Epithelial cell of proximal tubule (primary cell): ENCODE measurements at regions not wholly inside any gene's neighbourhood (a gene's known extent, or its start where the extent isn't known, plus 50 kb on each side); places are given as distances from the start of the nearest gene placed in this dataset.
A peak's percentile ranks its signal among the peaks of the same experiment; 100 is the strongest.

Source experiments
- DNase-seq: peaks from one replicate; pipeline ENCODE4 v3.0.0-alpha.2; 2011; ENCODE audit warnings: low read depth
- H3K4me3 ChIP-seq: 2 replicates; pipeline ENCODE4 v1.5.1; 2011; ENCODE audit warnings: low read depth, mild to moderate bottlenecking, low read length
- TF ChIP-seq, protein P1 (sequence below): conservative IDR thresholded peaks from 2 replicates; pipeline ENCODE4 v1.5.1; 2012; ENCODE audit warnings: low read depth, mild to moderate bottlenecking, low read length

DNA sequence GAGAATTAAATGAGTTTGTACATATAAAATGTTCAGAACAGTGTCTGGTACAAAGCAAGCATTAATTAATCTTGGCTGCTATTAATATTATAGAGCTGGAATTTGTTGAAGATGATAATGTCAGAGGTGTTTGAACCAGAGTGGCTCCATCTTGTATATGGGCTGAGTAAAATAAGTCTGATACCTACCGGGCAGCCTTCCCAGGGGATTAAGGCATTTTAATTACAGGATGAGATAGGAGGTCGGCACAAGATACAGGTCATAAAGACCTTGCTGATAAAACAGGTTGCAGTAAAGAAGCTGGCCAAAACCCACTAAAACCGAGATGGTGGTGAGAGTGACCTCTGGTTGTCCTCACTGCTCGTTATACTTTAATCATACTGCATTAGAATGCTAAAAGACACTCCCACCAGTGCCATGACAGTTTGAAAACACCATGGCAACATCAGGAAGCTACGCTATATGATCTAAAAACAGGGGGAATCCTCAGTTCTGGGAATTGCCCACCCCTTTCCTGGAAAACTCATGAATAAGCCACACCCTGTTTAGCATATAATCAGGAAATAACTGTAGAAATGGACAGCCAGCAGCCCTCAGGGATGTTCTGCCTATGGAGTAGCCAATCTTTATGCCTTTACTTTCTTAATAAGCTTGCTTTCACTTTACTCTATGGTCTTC lies 90.2 kb downstream of the PLK2 start:
- TF ChIP-seq, protein P1, sequence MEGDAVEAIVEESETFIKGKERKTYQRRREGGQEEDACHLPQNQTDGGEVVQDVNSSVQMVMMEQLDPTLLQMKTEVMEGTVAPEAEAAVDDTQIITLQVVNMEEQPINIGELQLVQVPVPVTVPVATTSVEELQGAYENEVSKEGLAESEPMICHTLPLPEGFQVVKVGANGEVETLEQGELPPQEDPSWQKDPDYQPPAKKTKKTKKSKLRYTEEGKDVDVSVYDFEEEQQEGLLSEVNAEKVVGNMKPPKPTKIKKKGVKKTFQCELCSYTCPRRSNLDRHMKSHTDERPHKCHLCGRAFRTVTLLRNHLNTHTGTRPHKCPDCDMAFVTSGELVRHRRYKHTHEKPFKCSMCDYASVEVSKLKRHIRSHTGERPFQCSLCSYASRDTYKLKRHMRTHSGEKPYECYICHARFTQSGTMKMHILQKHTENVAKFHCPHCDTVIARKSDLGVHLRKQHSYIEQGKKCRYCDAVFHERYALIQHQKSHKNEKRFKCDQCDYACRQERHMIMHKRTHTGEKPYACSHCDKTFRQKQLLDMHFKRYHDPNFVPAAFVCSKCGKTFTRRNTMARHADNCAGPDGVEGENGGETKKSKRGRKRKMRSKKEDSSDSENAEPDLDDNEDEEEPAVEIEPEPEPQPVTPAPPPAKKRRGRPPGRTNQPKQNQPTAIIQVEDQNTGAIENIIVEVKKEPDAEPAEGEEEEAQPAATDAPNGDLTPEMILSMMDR, result no peak
- no peak for DNase-seq
- H3K4me3 ChIP-seq, result no peak overlapping the region

DNA sequence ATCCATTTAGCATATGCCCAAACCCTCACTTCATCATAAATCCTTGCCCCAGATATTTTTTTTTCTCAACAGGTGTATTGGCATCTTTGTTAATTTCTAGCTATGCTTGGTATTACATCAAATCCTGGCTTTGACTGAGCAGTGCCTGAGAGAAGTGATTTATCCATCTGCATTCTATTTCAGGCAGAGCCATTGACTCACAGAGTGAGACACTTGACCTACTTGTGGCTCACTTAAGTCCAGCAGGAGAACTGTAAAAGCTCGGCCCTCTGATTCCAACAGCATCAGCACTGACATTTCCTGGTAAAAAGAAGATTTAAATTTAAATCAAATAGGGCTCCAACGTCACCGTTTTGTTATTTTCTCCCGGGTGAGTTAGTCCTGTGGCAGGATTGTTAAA lies 93.4 kb downstream of the PLK2 start:
- TF ChIP-seq, protein P1, result no peak
- no peak overlapping the region for H3K4me3 ChIP-seq
- DNase-seq, result peak; percentile 10

- DNase-seq, result no peak
- no peak overlapping the region for H3K4me3 ChIP-seq
- TF ChIP-seq, protein P1, result no peak
Measured at GRCh38 chr5:58365791-58366190, 94.1 kb downstream of the PLK2 start.

DNA sequence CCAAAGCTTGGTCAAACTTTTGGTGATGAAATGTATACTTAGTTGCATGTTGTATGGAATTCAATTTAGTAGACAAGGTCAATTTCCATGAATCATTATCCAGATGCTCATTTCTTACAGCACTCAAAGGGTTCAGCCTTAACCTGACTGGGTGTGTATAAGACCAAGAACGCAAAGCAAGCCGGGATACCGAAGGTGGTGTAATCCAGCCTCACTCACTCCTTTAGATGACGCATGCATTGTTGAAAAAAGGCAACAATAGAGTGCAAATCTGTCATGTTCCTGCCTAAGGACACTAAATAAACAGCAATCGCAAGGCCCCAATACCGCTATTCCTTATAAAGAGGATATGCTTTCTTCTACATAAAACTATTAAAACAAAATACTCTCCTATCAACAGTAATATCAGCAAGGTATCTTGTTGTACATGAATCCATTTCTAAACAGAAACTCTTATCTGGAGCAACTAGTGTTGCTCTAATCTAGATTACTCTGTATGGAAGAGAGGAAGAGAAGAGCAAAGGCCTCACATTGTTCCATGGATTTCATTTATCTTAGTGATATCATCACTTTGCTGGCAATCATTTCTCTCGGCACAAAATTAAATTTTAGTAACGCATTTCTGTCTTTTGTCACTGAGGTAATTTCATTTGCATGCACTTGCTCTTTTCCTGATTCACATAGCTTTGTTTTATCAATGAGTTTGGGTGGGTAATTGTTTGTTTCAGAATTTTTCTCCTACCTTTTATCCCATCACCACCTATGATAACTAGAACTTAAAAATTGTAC lies 96.2 kb downstream of the PLK2 start:
- no peak for DNase-seq
- H3K4me3 ChIP-seq, result no peak overlapping the region
- TF ChIP-seq, protein P1, result no peak

GRCh38 chr5:58362135-58362534 lies 97.8 kb downstream of the PLK2 start:
- TF ChIP-seq, protein P1, result no peak
- no peak overlapping the region for H3K4me3 ChIP-seq
- no peak for DNase-seq

DNA sequence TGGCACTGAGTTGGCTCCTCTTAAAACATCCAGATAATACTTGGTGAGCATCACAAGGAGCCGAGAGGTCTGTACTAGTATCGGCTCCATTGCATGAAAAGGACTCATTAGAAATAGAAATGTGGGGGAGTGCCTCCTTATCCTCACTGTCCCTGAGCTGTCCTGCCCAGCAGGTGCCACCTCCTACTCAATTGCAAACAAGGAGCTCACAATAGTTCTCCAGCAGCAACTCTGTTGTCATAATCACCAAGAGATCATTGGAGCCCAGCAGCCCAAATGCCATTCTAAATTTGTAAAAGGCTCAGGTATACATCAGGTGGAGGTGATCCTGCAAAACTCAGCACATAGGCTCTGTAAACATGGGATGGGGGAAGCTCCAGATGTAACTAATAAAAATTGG lies 99.1 kb downstream of the PLK2 start:
- DNase-seq, result no peak
- H3K4me3 ChIP-seq, result no peak overlapping the region
- TF ChIP-seq, protein P1, result no peak
